IPS DF 6.9 (cell line): ENCODE measurements at regions not wholly inside any gene's neighbourhood (a gene's known extent, or its start where the extent isn't known, plus 50 kb on each side); places are given as distances from the start of the nearest gene placed in this dataset.

ENCODE experiments used
- DNase-seq: peaks from one replicate; pipeline ENCODE4 v3.0.0-alpha.2; 2013; ENCODE audit warnings: low read depth, low spot score
- H3K27ac ChIP-seq: one replicate; pipeline ENCODE4 v1.5.1; 2013; ENCODE audit warnings: low read length, control low read depth
- H3K27me3 ChIP-seq: 2 replicates; pipeline ENCODE4 v1.6.1; 2013; ENCODE audit warnings: mild to moderate bottlenecking, low read length; ENCODE audit not compliant: control insufficient read depth, insufficient read depth
- H3K36me3 ChIP-seq: 2 replicates; pipeline ENCODE4 v1.6.1; 2013; ENCODE audit warnings: low read length; ENCODE audit not compliant: control insufficient read depth, insufficient read depth
- H3K4me1 ChIP-seq: 2 replicates; pipeline ENCODE4 v1.6.1; 2013; ENCODE audit warnings: low read length; ENCODE audit not compliant: control insufficient read depth, insufficient read depth
- H3K4me3 ChIP-seq: 2 replicates; pipeline ENCODE4 v1.5.1; 2013; ENCODE audit warnings: mild to moderate bottlenecking, low read length
- H3K9me3 ChIP-seq: 2 replicates; pipeline ENCODE4 v1.6.1; 2013; ENCODE audit warnings: low read length, inconsistent platforms; ENCODE audit not compliant: control insufficient read depth, insufficient read depth
- WGBS: extraction: QIAGEN DNeasy Blood & Tissue Kit; methylation state at CpG from one replicate; pipeline ENCODE4 v1.1.7; 2013; ENCODE audit warnings: mixed read lengths, missing lambda C conversion rate; ENCODE audit not compliant: insufficient read length, insufficient coverage; 5-methylcytosine and 5-hydroxymethylcytosine counted together

DNA sequence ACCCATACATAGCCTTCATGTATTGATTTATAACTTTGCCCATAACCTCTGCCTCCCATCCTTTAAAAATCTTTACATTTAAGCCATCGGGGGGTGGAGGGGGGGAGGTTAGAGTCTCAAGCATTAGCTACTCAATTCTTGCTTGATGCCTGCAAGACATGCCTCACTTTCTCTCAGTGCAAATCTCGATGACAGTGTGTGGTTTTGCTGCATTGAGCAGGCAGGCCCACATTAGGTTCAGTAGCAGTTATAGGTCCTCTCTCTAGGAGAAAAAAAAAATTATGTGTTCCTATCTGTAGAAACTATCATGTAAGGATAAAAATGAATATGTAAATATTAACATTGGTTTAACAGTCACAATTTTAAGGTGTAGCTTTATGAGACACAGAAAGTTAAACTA lies 314.0 kb upstream of the ANO3 start:
- Histone ChIP-seq H3K36me3 (no peaks in the 10 kb centered on the region), H3K4me1 (no peaks in the 10 kb centered on the region), H3K4me3 (no peak overlapping the region), H3K27ac (no peak overlapping the region), H3K27me3 (no peaks in the 10 kb centered on the region), H3K9me3 (no peaks in the 10 kb centered on the region)
- no peak for DNase-seq
- WGBS: no CpG with 5 or more reads among the region's 2 CpGs

DNA sequence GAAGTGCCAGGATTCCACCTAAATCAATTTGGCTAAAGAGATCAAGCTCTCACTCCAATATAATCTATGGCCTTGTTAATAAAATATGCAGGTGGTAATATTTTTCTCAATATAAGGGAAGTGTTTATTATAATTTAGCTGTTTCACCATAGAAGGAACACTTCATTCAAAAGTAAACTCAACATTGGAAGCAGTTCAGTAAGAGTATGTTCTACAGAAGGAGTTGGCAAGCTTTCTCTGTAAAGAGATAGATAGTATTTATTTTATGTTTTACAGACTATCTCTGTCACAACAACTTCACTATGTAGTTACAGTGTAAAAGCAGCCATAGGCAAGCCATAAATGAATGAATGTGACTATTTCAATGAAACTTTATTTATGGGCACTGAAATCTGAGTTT lies 313.6 kb upstream of the ANO3 start:
- no peak overlapping the region for H3K27ac ChIP-seq
- no peaks in the 10 kb centered on the region for H3K27me3 ChIP-seq
- DNase-seq: no peak
- no peak overlapping the region for H3K4me3 ChIP-seq
- no peaks in the 10 kb centered on the region for H3K4me1 ChIP-seq
- no peaks in the 10 kb centered on the region for H3K36me3 ChIP-seq
- no peaks in the 10 kb centered on the region for H3K9me3 ChIP-seq

DNA sequence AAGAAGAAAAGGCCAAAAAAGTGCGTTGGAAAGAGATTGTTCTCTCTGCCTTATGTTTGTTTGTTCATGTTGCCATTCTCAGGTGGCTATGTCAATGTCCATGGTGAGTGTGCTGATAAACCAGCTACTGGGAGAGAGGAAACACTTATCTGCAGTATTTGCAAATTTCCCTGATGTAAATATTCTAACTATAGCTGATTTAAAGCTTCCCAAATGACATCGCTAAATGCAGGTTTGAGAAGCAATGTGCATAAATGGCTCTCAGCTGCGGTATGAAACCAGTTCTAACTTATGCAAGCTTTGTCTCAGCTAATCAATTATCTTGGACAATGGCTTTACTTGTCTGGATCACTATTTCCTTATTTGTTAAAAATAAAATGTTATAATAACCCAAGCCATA lies 312.5 kb upstream of the ANO3 start:
- DNase-seq: no peak
- no peaks in the 10 kb centered on the region for H3K36me3 ChIP-seq
- no peak overlapping the region for H3K27ac ChIP-seq
- WGBS: no CpG with 5 or more reads among the region's 3 CpGs
- no peaks in the 10 kb centered on the region for H3K4me1 ChIP-seq
- H3K4me3 ChIP-seq: no peak overlapping the region
- H3K27me3 ChIP-seq: no peaks in the 10 kb centered on the region
- no peaks in the 10 kb centered on the region for H3K9me3 ChIP-seq

DNA sequence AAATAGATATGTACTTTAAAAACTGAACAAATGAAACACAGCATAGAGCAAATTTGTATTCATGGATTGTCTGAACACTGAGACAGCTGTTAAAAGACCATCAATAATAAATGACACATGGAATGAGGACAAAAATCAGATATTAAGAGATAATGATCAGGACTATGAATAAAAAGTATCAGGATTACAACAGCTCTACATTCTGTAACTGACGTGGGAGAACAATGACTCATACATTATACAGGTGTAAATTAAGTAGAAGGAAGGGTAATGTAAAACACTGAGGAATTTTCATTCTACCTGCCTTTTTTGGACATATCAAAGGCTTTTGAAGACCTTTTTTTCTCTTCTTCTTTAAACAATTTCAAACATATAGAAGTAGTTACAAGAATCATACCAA lies 310.9 kb upstream of the ANO3 start:
- Histone ChIP-seq H3K4me1 (no peaks in the 10 kb centered on the region), H3K36me3 (no peaks in the 10 kb centered on the region), H3K27me3 (no peaks in the 10 kb centered on the region), H3K9me3 (no peaks in the 10 kb centered on the region), H3K27ac (no peak overlapping the region), H3K4me3 (no peak overlapping the region)
- DNase-seq: no peak
- WGBS: no CpG with 5 or more reads among the region's 1 CpG

DNA sequence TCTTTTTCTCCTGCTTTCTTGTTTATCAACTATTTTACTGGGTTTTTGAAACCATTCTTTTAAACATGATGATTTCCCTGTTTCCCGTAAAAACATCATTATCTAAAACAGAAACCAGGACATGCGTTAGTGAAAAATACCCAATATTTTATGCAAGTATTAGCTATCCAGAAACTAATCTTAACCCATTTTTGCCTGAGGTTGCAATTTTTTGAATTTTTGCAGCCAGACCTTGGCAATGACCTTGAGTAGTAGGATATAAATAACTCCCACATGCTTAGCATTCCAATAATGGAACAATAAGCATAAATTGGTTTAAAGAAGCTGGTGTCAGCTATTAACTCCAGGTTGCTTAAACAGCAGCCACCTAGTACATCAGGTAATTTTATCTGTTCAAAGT lies 308.9 kb upstream of the ANO3 start:
- Histone ChIP-seq H3K27me3 (no peaks in the 10 kb centered on the region), H3K27ac (no peak overlapping the region), H3K4me1 (no peaks in the 10 kb centered on the region), H3K4me3 (no peak overlapping the region), H3K9me3 (no peaks in the 10 kb centered on the region), H3K36me3 (no peaks in the 10 kb centered on the region)
- WGBS: no CpG with 5 or more reads among the region's 2 CpGs
- no peak for DNase-seq

DNA sequence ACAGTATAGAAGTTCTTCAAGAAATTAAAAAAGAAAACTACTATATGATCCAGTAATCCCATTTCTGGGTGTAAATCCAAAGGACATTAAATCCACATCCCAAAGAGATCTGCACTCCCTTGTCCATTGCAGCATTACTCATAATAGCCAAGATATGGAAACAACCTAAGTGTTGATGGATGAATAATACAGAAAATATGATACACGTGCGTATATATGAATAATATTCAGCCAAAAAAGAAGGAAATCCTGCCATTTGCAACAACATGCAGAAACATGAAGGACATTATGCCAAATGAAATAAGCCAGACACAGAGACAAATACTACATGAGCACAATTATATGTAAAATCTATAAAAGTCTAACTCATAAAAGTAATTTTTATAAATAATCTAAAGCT lies 306.3 kb upstream of the ANO3 start:
- no peaks in the 10 kb centered on the region for H3K4me1 ChIP-seq
- no peak overlapping the region for H3K4me3 ChIP-seq
- no peaks in the 10 kb centered on the region for H3K27me3 ChIP-seq
- H3K9me3 ChIP-seq: no peaks in the 10 kb centered on the region
- no peaks in the 10 kb centered on the region for H3K36me3 ChIP-seq
- no CpG with 5 or more reads among the region's 2 CpGs for WGBS
- H3K27ac ChIP-seq: no peak overlapping the region
- no peak for DNase-seq

DNA sequence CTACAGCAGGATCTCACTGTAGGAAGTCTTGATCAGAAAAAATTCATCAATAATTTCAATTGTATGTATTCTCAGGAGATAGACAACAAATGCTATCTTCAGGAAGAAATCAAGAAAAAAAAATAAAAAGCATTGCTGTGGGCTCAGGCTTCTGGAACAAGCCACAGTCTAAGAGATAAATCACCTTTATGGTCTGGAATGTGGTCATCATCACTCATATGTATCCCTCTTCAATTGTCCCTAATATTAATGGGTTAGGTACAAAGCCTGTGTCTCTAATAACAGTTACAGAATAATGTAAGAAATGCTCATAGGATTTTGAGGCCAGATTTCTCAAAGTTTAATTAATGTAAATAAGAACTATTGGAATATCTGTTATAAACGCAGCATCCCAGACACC lies 305.9 kb upstream of the ANO3 start:
- no peaks in the 10 kb centered on the region for H3K9me3 ChIP-seq
- H3K27me3 ChIP-seq: no peaks in the 10 kb centered on the region
- no CpG with 5 or more reads among the region's 1 CpG for WGBS
- DNase-seq: no peak
- H3K36me3 ChIP-seq: no peaks in the 10 kb centered on the region
- H3K27ac ChIP-seq: no peak overlapping the region
- no peak overlapping the region for H3K4me3 ChIP-seq
- no peaks in the 10 kb centered on the region for H3K4me1 ChIP-seq

DNA sequence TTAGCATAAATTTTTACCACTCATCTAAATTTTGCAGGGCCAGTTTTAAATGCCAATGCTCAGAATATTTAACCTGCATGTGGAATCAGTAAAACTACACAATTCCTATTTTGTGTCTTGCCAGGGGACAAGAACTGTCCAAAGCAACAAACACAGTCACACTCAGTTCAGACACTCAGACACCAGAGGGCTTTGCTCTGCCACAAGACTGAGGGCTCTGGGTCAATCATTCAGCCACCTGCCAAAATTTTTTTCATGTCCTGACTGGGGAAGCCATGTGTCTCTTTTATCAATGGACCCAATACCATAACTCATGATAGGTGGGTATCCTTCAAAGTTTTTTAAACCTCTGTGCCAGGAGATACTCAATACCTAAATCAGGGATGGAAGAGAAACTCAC lies 304.0 kb upstream of the ANO3 start:
- no peaks in the 10 kb centered on the region for H3K36me3 ChIP-seq
- H3K27ac ChIP-seq: no peak overlapping the region
- H3K9me3 ChIP-seq: no peaks in the 10 kb centered on the region
- H3K4me3 ChIP-seq: no peak overlapping the region
- no peak for DNase-seq
- no peaks in the 10 kb centered on the region for H3K27me3 ChIP-seq
- H3K4me1 ChIP-seq: no peaks in the 10 kb centered on the region

DNA sequence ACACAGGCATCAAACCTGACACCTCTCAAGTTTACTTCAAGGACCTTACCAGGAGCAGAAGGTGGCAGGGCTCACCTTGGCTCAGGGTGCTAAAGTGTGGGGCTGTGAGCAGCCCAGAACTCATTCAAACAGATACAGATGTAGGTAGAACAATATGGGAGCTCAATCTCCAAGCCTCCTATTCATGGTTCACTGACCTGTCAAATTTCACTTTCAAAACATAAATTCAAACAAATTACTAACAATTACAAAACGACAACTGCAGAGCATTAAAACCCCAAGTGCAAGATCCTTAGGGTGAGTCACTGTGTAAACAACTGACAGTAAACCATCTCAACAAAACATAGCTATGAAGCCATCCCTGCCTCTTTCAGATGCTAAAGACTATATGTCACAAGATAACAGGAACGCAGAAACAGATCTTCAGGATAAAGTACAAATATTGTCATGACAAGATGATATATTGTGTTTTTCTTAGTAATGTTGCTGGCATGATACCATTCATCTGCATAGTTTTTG lies 303.5 kb upstream of the ANO3 start:
- Histone ChIP-seq H3K9me3 (no peaks in the 10 kb centered on the region), H3K4me1 (no peaks in the 10 kb centered on the region), H3K4me3 (no peak overlapping the region), H3K27ac (no peak overlapping the region), H3K27me3 (no peaks in the 10 kb centered on the region), H3K36me3 (no peaks in the 10 kb centered on the region)
- WGBS: 89% methylated on average over 1 of the region's 2 CpGs
- DNase-seq: no peak

DNA sequence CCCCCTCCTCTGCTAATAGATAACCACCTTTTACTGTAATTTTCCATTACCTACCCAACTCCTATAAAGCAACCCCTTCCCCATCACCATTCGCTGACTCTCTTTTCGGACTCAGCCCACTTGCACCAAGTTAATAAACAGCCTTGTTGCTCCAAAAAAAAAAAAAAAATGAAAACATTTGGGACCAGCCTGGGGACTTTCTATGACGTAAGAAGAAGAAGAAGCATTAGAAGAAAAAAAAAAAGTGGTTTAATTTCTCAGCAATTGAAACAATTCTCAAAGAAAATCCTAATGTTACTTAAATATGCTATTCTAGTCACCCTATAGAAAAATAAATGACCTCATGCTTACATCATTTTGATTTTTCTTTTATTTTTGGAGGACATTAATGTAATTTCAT lies 301.5 kb upstream of the ANO3 start:
- WGBS: no CpG with 5 or more reads among the region's 3 CpGs
- Histone ChIP-seq H3K27me3 (no peaks in the 10 kb centered on the region), H3K9me3 (no peaks in the 10 kb centered on the region), H3K4me1 (no peaks in the 10 kb centered on the region), H3K4me3 (no peak overlapping the region), H3K27ac (no peak overlapping the region), H3K36me3 (no peaks in the 10 kb centered on the region)
- no peak for DNase-seq

DNA sequence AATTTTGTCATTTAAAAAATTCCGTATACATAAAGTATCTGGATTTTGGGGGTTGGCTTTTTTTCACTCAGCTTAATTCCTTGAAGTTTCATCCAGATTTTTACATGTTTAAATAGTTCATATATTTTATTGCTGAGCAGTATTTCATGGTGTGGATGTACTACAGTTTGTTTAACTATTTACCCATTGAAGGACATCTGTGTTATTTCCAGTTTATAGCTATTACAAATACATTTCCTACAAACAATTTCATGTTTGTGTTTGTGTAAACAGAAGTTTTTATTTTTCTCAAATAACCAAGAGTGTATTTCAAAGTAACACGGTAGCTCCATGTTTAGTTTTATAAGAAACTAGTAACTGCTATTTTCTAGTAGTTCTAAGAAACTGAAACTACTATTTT lies 299.7 kb upstream of the ANO3 start:
- no peaks in the 10 kb centered on the region for H3K4me1 ChIP-seq
- no peaks in the 10 kb centered on the region for H3K36me3 ChIP-seq
- no CpG with 5 or more reads among the region's 2 CpGs for WGBS
- H3K9me3 ChIP-seq: no peaks in the 10 kb centered on the region
- no peak overlapping the region for H3K27ac ChIP-seq
- no peak overlapping the region for H3K4me3 ChIP-seq
- no peaks in the 10 kb centered on the region for H3K27me3 ChIP-seq
- DNase-seq: no peak
